Fibroblast of the aortic adventitia (primary cell): ENCODE measurements at regions not wholly inside any gene's neighbourhood (a gene's known extent, or its start where the extent isn't known, plus 50 kb on each side); places are given as distances from the start of the nearest gene placed in this dataset.
"Not testable (repeated sequence)": the region's sequence is repeated elsewhere in the genome, so short reads cannot be mapped to it uniquely, and the experiment has no call there.

ENCODE experiments used
- DNase-seq: peaks from one replicate; pipeline ENCODE4 v3.0.0-alpha.2; 2010; ENCODE audit warnings: low read depth
- H3K4me3 ChIP-seq: 2 replicates; pipeline ENCODE4 v1.5.1; 2011; ENCODE audit warnings: low read depth, mild to moderate bottlenecking, control low read depth, low read length, moderate library complexity
- TF ChIP-seq, protein P1 (sequence below): IDR thresholded peaks from 2 replicates; pipeline ENCODE4 v1.5.1; 2011; ENCODE audit warnings: mild to moderate bottlenecking, low read length, control low read depth, inconsistent platforms; ENCODE audit not compliant: insufficient read depth

DNA sequence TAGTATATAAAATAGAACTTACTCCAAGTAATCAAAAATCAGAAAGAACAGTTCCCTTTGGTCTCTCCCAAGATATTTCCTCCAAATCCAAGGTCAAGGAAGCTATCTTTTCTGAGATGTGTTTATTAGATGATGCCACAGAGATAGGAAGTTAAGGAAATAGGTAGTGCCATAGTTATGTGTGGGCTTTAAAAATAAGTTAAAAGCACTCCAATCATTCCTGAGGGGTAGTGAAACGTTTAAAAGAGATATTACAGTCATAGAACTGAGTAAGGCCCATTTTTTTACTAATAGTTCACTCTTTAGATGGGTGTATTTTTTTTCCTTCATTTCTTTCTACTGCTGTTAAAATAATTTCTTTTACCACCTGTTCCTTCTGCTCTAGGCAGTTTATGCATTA, 1630.9 kb upstream of the SEL1L start:
- no peak for DNase-seq
- TF ChIP-seq, protein P1, sequence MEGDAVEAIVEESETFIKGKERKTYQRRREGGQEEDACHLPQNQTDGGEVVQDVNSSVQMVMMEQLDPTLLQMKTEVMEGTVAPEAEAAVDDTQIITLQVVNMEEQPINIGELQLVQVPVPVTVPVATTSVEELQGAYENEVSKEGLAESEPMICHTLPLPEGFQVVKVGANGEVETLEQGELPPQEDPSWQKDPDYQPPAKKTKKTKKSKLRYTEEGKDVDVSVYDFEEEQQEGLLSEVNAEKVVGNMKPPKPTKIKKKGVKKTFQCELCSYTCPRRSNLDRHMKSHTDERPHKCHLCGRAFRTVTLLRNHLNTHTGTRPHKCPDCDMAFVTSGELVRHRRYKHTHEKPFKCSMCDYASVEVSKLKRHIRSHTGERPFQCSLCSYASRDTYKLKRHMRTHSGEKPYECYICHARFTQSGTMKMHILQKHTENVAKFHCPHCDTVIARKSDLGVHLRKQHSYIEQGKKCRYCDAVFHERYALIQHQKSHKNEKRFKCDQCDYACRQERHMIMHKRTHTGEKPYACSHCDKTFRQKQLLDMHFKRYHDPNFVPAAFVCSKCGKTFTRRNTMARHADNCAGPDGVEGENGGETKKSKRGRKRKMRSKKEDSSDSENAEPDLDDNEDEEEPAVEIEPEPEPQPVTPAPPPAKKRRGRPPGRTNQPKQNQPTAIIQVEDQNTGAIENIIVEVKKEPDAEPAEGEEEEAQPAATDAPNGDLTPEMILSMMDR: no peak
- H3K4me3 ChIP-seq: no peak overlapping the region

DNA sequence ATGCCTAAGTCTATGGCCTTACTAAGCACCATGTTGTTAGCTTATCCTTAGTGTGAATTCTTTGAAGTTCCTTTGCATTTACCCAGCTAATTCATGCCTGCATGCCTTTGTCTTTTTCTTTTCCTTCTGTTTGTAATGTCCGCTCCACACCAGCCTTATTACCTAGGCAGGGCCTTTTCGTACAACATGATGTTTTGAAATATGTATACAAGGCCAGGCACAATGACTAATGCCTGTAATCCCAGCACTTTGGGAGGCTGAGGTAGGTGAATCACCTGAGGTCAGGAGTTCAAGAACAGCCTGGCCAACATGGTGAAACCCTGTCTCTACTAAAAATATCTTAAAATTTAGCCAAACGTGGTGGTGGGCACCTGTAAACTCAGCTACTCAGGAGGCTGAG, 1636.5 kb upstream of the SEL1L start:
- TF ChIP-seq, protein P1: no peak
- no peak for DNase-seq

GRCh38 chr14:83171761-83172160, 1638.1 kb upstream of the SEL1L start:
- TF ChIP-seq, protein P1: no peak
- DNase-seq: no peak
- H3K4me3 ChIP-seq: no peak overlapping the region

More for the DNA sequence above, 1636.5 kb upstream of the SEL1L start:
- H3K4me3 ChIP-seq: no peak overlapping the region

DNA sequence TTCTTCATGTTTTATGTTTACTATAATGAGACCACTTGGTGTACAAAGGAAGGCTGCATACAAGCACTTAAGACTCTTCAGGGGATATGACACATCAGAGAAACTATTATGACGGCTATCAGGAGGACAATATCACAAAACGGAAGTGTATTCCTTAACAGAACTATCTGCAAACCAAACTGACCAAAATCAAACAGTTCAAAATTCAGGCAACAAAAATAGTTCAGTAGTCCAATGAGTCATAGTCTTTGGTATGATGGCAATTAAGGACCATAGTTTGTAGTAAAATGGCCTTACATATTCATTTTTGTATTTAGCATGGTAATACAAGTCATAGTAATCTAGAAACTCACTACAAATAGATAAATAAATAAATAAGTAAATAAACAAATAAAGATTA, 1638.7 kb upstream of the SEL1L start:
- no peak for DNase-seq
- no peak overlapping the region for H3K4me3 ChIP-seq
- TF ChIP-seq, protein P1: no peak

DNA sequence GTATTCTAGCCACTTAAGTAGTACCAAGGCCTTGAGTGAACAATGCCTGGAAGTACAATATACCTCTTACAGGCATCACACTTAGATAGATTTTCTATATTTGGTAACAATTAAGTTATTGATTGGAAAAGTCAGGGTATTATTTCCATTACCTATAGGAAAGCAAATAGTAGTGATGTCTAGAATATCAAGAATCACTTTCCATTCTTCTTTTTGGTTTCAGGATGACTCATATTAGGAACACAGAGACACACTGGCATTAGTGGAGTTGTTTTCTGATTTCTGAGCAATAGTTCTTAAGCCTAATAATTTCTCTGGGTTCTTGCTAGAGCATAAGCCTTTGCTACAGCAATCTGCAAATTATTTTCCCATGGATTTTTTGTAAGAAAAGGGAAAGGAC, 1640.0 kb upstream of the SEL1L start:
- TF ChIP-seq, protein P1: no peak
- no peak overlapping the region for H3K4me3 ChIP-seq
- no peak for DNase-seq

DNA sequence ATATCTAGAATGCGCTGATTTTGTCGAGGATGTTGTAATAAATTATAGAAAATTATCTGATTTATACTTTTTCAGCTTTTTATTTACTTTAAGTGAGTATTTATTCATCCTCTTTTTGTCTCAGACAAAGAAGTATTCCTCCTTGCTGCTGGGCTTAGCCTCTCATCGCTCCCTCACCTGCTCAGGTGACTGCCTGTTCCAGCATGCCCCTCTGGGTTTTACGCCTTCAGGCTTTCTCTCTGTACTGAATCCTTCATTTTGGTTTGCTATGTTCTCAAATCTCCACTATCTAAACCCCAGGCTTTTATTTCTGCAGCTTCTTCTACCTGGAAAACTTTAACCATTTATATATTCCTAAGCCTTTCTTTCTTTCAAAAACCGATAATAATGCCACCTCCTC, 1650.9 kb upstream of the SEL1L start:
- TF ChIP-seq, protein P1: no peak
- no peak overlapping the region for H3K4me3 ChIP-seq
- no peak for DNase-seq

DNA sequence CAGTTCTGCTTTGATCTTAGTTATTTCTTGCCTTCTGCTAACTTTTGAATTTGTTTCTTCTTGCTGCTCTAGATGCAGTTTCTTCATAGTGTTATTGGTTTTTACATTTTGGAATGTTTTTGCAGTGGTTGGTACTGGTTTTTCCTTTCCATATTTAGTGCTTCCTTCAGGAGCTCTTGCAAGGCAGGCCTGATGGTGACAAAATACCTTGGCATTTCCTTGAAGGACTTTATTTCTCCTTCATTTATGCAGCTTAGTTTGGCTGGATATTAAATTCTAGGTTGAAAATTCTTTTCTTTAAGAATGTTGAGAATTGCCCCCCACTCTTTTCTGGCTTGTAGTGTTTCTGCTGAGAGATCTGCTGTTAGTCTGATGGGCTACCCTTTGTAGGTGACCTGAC, 1654.7 kb upstream of the SEL1L start:
- not testable (repeated sequence) for H3K4me3 ChIP-seq, DNase-seq

DNA sequence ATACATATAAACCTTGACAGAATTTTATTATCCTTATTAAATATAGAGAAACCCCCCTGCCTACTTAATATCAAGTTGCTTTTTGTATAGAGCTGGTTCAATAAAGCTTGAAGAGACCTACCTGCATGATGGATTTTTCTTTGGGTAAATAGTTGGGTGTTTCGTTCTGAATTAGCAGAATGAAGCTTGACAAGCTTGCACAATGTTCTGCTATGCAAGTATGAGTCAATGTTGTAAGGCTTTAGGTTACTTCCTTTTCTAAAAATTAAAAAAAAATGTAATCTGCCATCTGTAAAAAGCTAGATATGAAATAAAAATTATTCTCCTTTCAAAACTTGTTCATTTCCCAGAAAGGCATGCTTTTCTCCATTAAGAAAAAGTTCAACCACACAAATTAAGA, 1662.6 kb upstream of the SEL1L start:
- TF ChIP-seq, protein P1: no peak
- DNase-seq: no peak
- H3K4me3 ChIP-seq: no peak overlapping the region
